ENCODE measurements at regions not wholly inside any gene's neighbourhood (a gene's known extent, or its start where the extent isn't known, plus 50 kb on each side); places are given as distances from the start of the nearest gene placed in this dataset.

DNA sequence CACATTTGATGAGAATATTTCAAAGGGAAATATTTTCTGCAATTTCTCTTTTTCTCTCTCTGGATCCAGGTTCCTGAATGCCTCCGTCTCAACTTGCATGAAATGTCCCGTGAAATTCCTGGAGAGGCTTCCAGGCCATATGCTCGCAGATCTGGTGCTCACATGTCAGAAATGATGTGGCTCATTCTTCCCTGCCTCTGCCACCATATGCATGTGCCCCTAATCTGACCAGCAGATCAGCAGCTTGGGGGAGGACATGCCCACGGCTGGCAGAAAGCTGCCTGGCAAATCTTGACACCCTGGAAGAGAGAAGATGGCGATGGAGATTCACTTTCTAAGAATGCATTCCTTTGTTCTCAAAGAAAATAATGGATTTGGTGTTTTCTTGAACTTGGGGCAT is 490.7 kb downstream of the RPS24 start:
- Histone ChIP-seq H3K4me1 (no peaks in the 10 kb centered on the region), H3K27me3 (ENCODE audit: insufficient read depth in 3 of 3, low read length in 2 of 3) (no peaks in the 10 kb centered on the region), H3K9me3 (no peaks in the 10 kb centered on the region), H3K27ac (no peak overlapping the region), H3K36me3 (ENCODE audit: insufficient read depth in 1 of 2, low read depth in 1 of 2) (no peaks in the 10 kb centered on the region), H3K4me3 (no peak overlapping the region)
- intact Hi-C loops (cut with DNase I) = no loop called here
- no peak for DNase-seq
- no peak for ATAC-seq
- WGBS, 3 donors = 51 to 79% (median 51%) methylated on average over 5 of the region's 5 CpGs
- TF ChIP-seq, protein P1, sequence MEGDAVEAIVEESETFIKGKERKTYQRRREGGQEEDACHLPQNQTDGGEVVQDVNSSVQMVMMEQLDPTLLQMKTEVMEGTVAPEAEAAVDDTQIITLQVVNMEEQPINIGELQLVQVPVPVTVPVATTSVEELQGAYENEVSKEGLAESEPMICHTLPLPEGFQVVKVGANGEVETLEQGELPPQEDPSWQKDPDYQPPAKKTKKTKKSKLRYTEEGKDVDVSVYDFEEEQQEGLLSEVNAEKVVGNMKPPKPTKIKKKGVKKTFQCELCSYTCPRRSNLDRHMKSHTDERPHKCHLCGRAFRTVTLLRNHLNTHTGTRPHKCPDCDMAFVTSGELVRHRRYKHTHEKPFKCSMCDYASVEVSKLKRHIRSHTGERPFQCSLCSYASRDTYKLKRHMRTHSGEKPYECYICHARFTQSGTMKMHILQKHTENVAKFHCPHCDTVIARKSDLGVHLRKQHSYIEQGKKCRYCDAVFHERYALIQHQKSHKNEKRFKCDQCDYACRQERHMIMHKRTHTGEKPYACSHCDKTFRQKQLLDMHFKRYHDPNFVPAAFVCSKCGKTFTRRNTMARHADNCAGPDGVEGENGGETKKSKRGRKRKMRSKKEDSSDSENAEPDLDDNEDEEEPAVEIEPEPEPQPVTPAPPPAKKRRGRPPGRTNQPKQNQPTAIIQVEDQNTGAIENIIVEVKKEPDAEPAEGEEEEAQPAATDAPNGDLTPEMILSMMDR (IDR thresholded peaks at IDR 0.05) = no peak

DNA sequence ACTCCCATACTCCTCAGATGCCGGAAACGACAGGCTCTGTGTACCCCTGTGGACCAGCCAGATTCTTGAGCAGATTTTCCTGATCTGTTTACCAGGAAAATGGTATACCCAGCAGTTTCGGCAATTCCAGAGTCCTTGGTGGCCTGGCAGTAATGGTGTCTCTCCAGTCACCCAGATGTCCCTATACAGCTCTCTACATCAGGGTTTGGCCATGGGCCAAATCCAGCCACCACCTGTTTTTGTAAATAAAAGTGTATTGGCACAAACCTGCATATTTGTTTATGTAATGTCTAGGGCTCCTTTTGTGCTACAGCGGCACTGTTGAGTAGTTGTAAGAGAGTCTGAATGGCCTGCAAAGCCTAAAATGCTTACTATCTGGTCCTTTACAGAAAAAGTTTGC is 491.3 kb downstream of the RPS24 start:
- no peak for ATAC-seq
- H3K27ac ChIP-seq = no peak overlapping the region

DNA sequence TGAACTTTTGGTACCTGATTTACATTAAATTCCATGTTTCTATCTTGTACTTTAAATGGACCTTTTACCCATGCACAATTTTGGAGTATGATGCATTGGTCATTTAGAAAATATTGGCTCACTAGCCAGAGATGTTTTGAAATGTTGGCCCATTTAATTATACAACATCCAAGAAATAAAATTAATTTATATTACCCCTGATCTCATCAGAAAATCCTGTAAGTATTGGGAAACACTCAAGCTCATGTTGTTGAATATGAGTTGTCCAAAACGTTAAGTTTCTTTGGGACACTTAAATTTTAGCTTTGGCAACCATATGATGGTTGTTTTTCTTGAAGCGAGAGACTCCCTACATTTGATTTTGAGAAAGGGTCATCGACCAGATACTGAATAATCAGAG is 492.7 kb downstream of the RPS24 start:
- no peak overlapping the region for H3K27ac ChIP-seq
- DNase-seq (no peak), ATAC-seq (no peak)
- no peaks in the 10 kb centered on the region for H3K27me3 ChIP-seq (ENCODE audit: insufficient read depth in 3 of 3, low read length in 2 of 3)
- WGBS, 3 donors = 88 to 91% (median 89%) methylated on average over 3 of the region's 3 CpGs
- no peaks in the 10 kb centered on the region for H3K4me1 ChIP-seq
- H3K9me3 ChIP-seq = no peaks in the 10 kb centered on the region
- intact Hi-C loops (cut with DNase I) = no loop called here
- no peak overlapping the region for H3K4me3 ChIP-seq
- TF ChIP-seq, protein P1 (IDR thresholded peaks at IDR 0.05) = no peak
- H3K36me3 ChIP-seq (ENCODE audit: insufficient read depth in 1 of 2, low read depth in 1 of 2) = no peaks in the 10 kb centered on the region

More for the DNA sequence above, 491.3 kb downstream of the RPS24 start:
- no peaks in the 10 kb centered on the region for H3K4me1 ChIP-seq
- H3K4me3 ChIP-seq = no peak overlapping the region
- no peaks in the 10 kb centered on the region for H3K9me3 ChIP-seq
- no peaks in the 10 kb centered on the region for H3K27me3 ChIP-seq (ENCODE audit: insufficient read depth in 3 of 3, low read length in 2 of 3)
- intact Hi-C loops (cut with DNase I) = no loop called here
- no peaks in the 10 kb centered on the region for H3K36me3 ChIP-seq (ENCODE audit: insufficient read depth in 1 of 2, low read depth in 1 of 2)
- TF ChIP-seq, protein P1 (IDR thresholded peaks at IDR 0.05) = no peak
- 41 to 58% (median 54%) methylated on average over 4 of the region's 4 CpGs for WGBS, 3 donors
- DNase-seq = no peak

DNA sequence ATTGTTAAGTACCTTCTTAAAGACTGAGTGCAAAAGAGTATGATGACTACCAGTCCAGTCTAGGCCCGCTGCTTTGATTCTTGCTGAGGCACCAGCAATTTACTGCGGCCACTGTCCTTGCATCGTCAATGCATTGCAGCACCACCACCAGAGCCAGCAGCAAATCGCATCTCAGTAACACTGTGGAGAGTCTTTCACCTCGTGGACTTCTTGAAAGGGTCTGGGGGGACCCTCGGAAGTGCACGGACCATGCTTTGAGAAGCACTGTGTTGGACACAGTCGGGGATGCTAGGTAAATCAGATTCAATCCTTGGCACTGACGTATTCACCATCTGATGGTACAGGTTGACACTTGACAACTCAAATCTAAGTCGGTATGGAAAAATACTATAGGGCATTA is 493.6 kb downstream of the RPS24 start:
- Histone ChIP-seq H3K36me3 (ENCODE audit: insufficient read depth in 1 of 2, low read depth in 1 of 2) (no peaks in the 10 kb centered on the region), H3K4me1 (no peaks in the 10 kb centered on the region), H3K27me3 (ENCODE audit: insufficient read depth in 3 of 3, low read length in 2 of 3) (no peaks in the 10 kb centered on the region), H3K9me3 (no peaks in the 10 kb centered on the region), H3K27ac (no peak overlapping the region), H3K4me3 (no peak overlapping the region)
- WGBS, 3 donors = 90 to 96% (median 95%) methylated on average over 10 of the region's 10 CpGs
- ATAC-seq (no peak), DNase-seq (no peak)
- intact Hi-C loops (cut with DNase I) = no loop called here
- TF ChIP-seq, protein P1 (IDR thresholded peaks at IDR 0.05) = no peak

DNA sequence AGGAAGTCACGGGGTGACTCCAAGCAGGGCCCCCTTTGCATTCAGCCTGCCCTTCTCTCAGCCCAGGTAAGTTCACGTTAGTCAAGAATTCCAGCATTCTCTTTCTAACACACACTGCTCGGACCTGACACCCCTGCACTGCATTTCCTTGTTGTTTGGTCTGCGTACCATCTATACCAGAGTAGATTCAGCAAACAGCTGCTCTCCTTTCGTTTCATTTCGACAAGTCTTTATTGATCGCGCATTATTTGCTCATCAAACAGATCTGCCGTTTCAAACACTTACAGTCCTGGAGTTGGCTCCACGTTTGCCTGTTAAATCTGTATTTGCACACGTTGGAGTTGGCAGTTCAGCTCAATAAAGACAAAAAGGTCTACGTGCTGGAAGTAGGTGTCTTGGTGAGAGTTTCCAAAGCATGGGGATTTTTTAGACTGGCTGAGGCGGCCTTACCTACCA is 495.1 kb downstream of the RPS24 start:
- no peak overlapping the region for H3K27ac ChIP-seq
- H3K4me3 ChIP-seq = no peak overlapping the region
- H3K9me3 ChIP-seq = no peaks in the 10 kb centered on the region
- 90 to 91% (median 91%) methylated on average over 13 of the region's 13 CpGs for WGBS, 3 donors
- H3K4me1 ChIP-seq = no peaks in the 10 kb centered on the region
- no peaks in the 10 kb centered on the region for H3K27me3 ChIP-seq (ENCODE audit: insufficient read depth in 3 of 3, low read length in 2 of 3)
- TF ChIP-seq, protein P1 (IDR thresholded peaks at IDR 0.05) = no peak
- no peak for DNase-seq
- intact Hi-C loops (cut with DNase I) = no loop called here
- no peaks in the 10 kb centered on the region for H3K36me3 ChIP-seq (ENCODE audit: insufficient read depth in 1 of 2, low read depth in 1 of 2)
- no peak for ATAC-seq
